ENCODE measurements at regions not wholly inside any gene's neighbourhood (a gene's known extent, or its start where the extent isn't known, plus 50 kb on each side); places are given as distances from the start of the nearest gene placed in this dataset.

DNA sequence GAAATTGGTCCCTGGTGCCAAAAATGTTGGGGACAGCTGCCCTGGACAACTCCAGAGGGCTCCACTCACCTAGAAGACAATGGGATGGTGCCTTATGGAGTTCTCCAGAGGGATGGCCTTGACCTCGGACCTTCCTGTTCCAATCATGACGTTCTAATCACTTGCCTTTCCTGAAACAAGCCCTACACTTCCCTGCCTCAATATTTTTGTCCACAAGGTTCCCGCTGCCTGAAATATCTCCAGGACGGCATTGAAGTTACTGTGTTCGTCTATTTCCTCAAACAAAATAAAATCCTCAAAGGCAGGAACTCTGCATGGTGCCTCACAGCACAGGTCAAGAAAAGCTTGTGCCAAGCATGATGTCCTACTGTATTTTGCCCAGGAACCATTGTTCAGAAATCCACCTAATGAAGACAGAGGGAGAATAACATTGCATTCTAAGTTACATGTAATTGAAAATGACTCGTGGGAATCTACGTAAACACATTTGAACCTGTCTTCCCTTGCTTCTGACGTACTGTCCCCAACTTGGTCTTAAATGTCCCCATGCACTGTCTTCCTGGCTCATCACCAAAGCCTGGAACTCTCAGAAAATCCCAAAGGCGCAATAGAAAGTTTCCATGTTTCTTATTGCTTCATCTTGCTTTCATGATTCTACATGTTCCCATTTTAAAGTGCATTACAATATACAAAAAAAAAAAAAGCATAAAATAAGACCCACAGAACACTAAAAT lies 342.3 kb upstream of the NRP1 start:
- TF ChIP-seq, protein P1, sequence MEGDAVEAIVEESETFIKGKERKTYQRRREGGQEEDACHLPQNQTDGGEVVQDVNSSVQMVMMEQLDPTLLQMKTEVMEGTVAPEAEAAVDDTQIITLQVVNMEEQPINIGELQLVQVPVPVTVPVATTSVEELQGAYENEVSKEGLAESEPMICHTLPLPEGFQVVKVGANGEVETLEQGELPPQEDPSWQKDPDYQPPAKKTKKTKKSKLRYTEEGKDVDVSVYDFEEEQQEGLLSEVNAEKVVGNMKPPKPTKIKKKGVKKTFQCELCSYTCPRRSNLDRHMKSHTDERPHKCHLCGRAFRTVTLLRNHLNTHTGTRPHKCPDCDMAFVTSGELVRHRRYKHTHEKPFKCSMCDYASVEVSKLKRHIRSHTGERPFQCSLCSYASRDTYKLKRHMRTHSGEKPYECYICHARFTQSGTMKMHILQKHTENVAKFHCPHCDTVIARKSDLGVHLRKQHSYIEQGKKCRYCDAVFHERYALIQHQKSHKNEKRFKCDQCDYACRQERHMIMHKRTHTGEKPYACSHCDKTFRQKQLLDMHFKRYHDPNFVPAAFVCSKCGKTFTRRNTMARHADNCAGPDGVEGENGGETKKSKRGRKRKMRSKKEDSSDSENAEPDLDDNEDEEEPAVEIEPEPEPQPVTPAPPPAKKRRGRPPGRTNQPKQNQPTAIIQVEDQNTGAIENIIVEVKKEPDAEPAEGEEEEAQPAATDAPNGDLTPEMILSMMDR (IDR thresholded peaks at IDR 0.05) = no peak
- TF ChIP-seq POLR2A (IDR thresholded peaks at IDR 0.05) (no peak), POLR2AphosphoS5 (IDR thresholded peaks at IDR 0.05) (no peak), EP300 (IDR thresholded peaks at IDR 0.05; ENCODE audit: low read depth) (no peak)
